NCI-H82 treated with DMSO at 0.1 percent for 48 hours (cell line): ENCODE measurements at regions not wholly inside any gene's neighbourhood (a gene's known extent, or its start where the extent isn't known, plus 50 kb on each side); places are given as distances from the start of the nearest gene placed in this dataset.
"Not testable (repeated sequence)": the region's sequence is repeated elsewhere in the genome, so short reads cannot be mapped to it uniquely, and the experiment has no call there.

Experiments used
- DNase-seq: peaks from one replicate; lab custom pipeline; 2025; ENCODE audit not compliant: unreplicated experiment; lab: John Stamatoyannopoulos, UW

- DNase-seq = no peak
These were observed 1034.4 kb downstream of the CDH9 start for GRCh38 chr5:26003966-26004365.

- no peak for DNase-seq
These were observed 1043.2 kb downstream of the CDH9 start for GRCh38 chr5:25995209-25995608.

DNA sequence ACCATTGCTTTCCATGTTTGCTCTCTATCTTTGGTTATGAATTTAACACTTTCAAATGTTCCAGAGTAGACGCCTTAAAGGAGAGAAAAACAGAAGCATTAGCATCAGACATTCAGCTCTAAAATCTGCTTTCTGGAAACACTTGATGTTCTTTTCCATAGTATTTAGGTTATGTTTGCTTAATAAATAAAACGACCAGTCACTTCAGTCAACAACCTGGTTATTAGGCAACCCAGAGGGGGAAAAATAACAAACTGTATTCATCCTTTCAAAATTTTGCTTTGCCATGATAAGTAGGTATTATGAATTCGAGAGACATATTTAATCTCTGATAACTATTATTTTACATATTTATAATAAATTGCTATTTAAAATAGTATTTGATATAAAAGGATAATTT, 1044.7 kb downstream of the CDH9 start:
- DNase-seq = no peak

DNA sequence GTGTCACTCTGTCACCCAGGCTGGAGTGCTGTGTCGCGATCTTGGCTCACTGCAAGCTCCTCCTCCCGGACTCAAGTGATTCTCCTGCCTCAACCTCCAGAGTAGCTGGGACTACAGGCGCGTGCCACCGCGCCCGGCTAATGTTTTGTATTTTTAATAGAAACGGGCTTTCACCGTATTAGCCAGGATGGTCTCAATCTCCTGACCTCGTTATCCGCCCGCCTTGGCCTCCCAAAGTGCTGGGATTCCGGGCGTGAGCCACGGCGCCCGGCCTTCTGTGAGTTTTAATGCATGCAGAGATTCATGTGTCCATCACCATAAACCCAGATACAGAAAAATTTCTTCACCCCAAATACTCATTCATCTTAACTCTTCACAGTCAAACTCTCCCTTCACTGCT, 1046.7 kb downstream of the CDH9 start:
- no peak for DNase-seq

- no peak for DNase-seq
These were observed 1047.6 kb downstream of the CDH9 start for GRCh38 chr5:25990771-25991170.

- no peak for DNase-seq
These were observed 1059.3 kb downstream of the CDH9 start for GRCh38 chr5:25979086-25979485.

DNA sequence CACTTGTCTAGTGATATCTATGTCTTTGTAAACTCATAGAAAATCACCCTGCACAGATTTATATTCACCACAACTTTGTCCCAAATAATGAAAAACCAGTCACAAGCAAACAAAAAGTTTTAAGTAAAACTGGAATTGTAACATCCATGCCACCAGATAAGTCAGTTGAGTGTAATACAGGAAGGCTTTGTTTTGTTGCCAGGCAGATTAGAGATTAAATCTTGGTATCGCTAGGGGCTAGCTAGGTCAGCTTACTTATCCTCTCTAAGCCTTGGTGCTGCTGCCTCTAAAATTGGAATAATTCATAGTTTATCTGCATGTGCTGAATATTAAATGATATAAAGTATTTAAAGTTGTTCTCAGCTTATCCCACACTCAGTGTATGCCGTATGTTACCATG, 1062.5 kb downstream of the CDH9 start:
- DNase-seq = peak; percentile 21

DNA sequence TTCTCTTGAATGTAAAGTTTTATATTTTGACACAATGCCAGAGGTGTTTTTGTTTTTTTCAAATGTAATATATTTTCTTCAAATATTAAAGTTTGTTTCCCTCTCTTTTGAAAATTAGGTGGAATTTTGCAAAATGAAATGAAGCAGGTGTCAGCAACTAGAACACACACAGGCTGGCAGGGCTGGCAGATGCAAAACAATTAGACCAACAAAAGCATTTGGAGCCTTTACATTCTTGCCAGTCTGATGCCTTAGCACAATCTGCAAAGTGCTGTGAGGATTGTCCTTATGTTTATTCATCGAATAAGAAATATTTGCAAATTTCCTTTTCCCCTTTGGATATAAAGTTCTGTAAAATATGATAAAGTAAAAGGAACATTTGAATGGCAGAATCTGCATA, 1063.9 kb downstream of the CDH9 start:
- DNase-seq = no peak

DNA sequence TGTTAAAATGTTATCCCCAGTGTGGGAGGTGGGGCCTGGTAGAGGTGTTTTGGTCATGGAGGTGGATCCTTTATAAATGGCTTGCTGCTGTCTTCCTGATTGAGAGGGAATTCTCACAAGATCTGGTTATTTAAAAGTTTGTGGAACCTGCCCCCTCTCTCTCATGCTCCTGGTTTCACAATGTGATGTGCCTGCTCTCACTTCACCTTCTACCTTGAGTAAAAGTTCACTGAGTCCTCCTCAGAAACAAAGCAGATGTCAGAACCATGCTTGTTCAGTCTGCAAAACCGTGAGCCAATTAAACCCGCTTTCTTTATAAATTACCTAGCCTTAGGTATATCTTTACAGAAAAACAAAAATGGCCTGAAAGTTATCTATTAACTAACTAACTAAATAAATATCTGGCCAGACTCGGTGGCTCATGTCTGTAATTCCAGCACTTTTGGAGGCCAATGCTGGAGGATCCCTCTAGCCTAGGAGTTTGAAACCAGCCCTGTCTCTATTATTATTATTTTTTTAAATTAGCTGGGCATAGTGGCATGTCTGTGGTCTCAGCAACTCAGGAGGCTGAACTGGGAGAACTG, 1067.4 kb downstream of the CDH9 start:
- DNase-seq = no peak

- not testable (repeated sequence) for DNase-seq
These were observed 1069.3 kb downstream of the CDH9 start for GRCh38 chr5:25969042-25969441.

GRCh38 chr5:25964009-25964372, 1074.4 kb downstream of the CDH9 start:
- DNase-seq = no peak

DNA sequence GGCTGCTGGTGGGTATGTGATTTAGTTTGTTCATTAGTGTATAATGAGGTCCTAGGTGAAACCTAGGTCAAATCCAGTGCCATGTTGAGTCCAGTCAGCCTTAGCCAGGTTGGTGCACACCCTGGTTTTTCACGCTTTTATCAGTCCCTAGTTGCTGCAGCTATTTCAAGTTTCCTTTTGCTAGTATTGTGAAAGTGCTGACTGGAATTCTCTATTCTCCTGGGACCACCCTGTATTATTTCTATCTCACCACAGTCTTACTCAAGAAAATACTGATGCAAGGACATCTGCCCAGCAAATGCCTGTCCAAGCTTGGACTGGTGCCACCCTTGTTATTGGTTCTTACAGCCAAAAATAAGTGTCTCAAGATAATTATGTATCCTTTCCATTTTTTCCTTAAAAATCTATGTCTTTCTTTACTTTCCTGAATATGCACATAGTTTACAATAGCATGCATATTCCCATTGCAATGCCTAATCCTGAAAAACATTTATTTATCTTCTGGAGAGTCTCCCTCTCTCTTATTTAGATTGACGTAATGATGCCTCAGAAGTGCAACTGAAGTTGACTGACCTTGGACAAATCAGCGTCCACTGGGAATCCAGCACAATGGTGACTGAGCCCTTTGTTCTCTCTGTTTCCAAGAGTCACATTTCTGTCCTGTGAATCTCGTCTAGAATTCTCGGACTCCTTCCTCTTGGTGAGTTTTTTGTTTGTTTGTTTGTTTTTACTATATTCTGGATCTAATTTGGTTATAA, 1075.0 kb downstream of the CDH9 start:
- DNase-seq = no peak

DNA sequence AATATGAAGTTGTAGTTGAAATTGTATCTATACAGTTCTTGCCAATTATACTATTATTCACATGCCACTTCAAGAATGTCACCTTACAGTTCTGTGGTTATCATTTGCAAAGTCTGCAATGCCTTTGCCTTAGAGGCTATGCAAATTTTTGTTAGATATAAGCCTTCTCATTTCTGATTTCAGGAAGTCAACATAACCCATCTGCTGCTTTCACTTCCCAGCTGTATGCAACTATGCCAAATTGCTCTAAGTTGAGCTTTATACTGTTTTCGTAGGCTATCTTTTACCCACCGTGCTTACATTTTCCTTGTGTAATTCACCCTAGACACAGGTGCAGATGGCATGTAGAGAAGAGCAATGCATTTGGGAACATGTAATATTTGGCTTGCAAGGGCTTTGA, 1083.0 kb downstream of the CDH9 start:
- DNase-seq = no peak

DNA sequence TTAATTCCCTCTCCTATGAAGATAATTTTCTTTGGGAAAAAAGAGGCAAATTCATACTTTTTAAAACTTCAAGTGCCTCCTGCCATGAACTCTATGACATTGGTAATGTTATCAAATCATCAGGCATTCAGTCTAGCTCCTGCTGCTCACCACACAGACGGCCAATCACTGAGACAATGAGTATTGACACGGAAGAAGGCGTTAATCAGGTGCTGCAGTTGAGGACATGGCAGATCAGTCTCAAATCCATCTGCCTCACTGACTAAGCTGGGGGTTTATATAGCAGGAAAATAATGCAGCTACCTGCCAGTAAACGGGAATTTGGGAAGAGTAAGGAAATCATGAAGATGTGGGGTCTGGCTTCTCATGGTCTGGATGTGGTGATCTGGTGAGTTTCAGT, 1087.7 kb downstream of the CDH9 start:
- no peak for DNase-seq

DNA sequence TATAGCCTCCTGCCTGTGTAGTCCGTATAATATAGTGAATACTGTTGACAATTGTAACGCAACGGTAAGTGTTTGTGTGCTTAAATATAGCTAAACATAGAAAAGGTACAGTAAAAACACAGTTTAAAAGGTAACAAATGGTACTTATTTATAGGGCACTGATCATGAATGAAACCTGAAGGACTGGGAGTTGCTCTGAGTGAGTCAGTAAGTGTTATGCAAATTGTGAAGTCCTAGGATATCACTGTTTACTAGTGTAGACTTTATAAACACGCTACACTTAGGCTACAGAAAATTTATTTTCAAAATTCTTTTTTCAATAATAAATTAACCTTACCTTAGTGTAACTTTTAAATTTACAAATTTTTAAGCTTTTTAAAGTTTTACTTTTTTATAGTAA, 1090.1 kb downstream of the CDH9 start:
- no peak for DNase-seq

GRCh38 chr5:25944786-25945185, 1093.6 kb downstream of the CDH9 start:
- DNase-seq = no peak

DNA sequence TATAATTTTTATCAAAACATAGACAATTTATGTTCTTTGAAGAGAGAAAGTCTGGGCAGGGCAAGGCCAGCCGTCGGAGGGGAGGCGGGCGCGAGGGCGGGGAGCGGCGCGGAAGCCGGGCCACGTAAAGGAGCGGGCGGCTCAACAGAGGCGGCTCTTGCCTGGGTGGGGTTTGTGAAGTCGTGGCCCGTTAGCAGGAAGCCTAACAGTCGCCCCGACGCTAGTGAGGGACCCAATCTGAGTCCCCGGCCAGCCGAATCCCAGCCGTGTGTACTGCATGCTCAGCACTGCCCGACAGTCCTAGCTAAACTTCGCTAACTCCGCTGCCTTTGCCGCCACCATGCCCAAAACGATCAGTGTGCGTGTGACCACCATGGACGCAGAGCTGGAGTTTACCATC, 1129.2 kb downstream of the CDH9 start:
- no peak for DNase-seq

GRCh38 chr5:25905646-25906045, 1132.7 kb downstream of the CDH9 start:
- no peak for DNase-seq

DNA sequence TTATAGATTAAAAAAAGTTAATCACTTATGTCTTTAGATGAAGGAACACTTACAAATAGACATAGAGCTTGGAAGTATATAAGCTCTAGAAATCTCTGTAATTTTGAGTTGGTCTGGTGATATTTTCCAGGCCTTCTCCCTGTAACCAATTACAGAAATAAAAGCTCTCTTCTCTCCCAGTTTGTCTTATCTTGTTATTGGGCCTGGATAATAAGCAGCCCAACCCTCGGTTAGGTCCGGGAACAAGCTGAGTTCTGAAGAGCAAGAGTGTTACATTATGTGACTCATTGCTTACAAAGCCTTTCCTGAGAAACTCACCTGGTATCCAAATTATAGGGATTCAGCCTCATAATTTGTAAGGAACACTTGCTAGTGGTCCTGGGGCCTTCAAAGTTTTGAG, 1146.2 kb downstream of the CDH9 start:
- DNase-seq = no peak

GRCh38 chr5:25891691-25892090, 1146.7 kb downstream of the CDH9 start:
- DNase-seq = no peak

GRCh38 chr5:25881318-25882036, 1156.9 kb downstream of the CDH9 start:
- no peak for DNase-seq

- DNase-seq = no peak
These were observed 1174.6 kb downstream of the CDH9 start for GRCh38 chr5:25863811-25864210.
